ENCODE measurements at regions not wholly inside any gene's neighbourhood (a gene's known extent, or its start where the extent isn't known, plus 50 kb on each side); places are given as distances from the start of the nearest gene placed in this dataset.

GRCh38 chr22:27620367-27621154 lies 181.0 kb downstream of the MN1 start:
- Histone ChIP-seq H3K27ac (ENCODE audit: low read length) (no peak overlapping the region), H3K4me3 (ENCODE audit: low read length in 2 of 2) (no peak overlapping the region)

GRCh38 chr22:27621486-27622070 lies 180.0 kb downstream of the MN1 start:
- H3K27ac ChIP-seq (ENCODE audit: low read length) = no peak overlapping the region
- peaks cover 0 to 2% of the 10 kb centered on the region in 2 donors for H3K27me3 ChIP-seq (ENCODE audit: control insufficient read depth in 1 of 2, insufficient read depth in 2 of 2, low read length in 2 of 2)
- H3K9me3 ChIP-seq (ENCODE audit: control insufficient read depth in 2 of 2, low read length in 2 of 2) = no peaks in the 10 kb centered on the region
- H3K4me3 ChIP-seq (ENCODE audit: low read length in 2 of 2) = no peak overlapping the region
- H3K36me3 ChIP-seq (ENCODE audit: control insufficient read depth in 2 of 2, insufficient read depth in 2 of 2, low read length in 2 of 2) = no peaks in the 10 kb centered on the region
- no peaks in the 10 kb centered on the region for H3K4me1 ChIP-seq (ENCODE audit: control insufficient read depth, insufficient read depth, low read length)
- H3K9ac ChIP-seq (ENCODE audit: low read length in 2 of 2) = no peak overlapping the region

More at GRCh38 chr22:27620367-27621154, 181.0 kb downstream of the MN1 start:
- Histone ChIP-seq H3K4me1 (ENCODE audit: control insufficient read depth, insufficient read depth, low read length) (no peaks in the 10 kb centered on the region), H3K9ac (ENCODE audit: low read length in 2 of 2) (no peak overlapping the region), H3K36me3 (ENCODE audit: control insufficient read depth in 2 of 2, insufficient read depth in 2 of 2, low read length in 2 of 2) (no peaks in the 10 kb centered on the region), H3K9me3 (ENCODE audit: control insufficient read depth in 2 of 2, low read length in 2 of 2) (no peaks in the 10 kb centered on the region), H3K27me3 (ENCODE audit: control insufficient read depth in 1 of 2, insufficient read depth in 2 of 2, low read length in 2 of 2) (peaks cover 0 to 2% of the 10 kb centered on the region in 2 donors)

GRCh38 chr22:27624042-27624441 lies 177.5 kb downstream of the MN1 start:
- no peak overlapping the region for H3K4me3 ChIP-seq (ENCODE audit: low read length in 2 of 2)
- no peaks in the 10 kb centered on the region for H3K9me3 ChIP-seq (ENCODE audit: control insufficient read depth in 2 of 2, low read length in 2 of 2)
- no peak overlapping the region for H3K27ac ChIP-seq (ENCODE audit: low read length)
- H3K4me1 ChIP-seq (ENCODE audit: control insufficient read depth, insufficient read depth, low read length) = no peaks in the 10 kb centered on the region
- H3K27me3 ChIP-seq (ENCODE audit: control insufficient read depth in 1 of 2, insufficient read depth in 2 of 2, low read length in 2 of 2) = peaks cover 0 to 2% of the 10 kb centered on the region in 2 donors
- H3K36me3 ChIP-seq (ENCODE audit: control insufficient read depth in 2 of 2, insufficient read depth in 2 of 2, low read length in 2 of 2) = no peaks in the 10 kb centered on the region
- no peak overlapping the region for H3K9ac ChIP-seq (ENCODE audit: low read length in 2 of 2)

- no peak overlapping the region for H3K9ac ChIP-seq (ENCODE audit: low read length in 2 of 2)
- no peaks in the 10 kb centered on the region for H3K36me3 ChIP-seq (ENCODE audit: control insufficient read depth in 2 of 2, insufficient read depth in 2 of 2, low read length in 2 of 2)
- peaks cover 0 to 2% of the 10 kb centered on the region in 2 donors for H3K27me3 ChIP-seq (ENCODE audit: control insufficient read depth in 1 of 2, insufficient read depth in 2 of 2, low read length in 2 of 2)
- H3K4me1 ChIP-seq (ENCODE audit: control insufficient read depth, insufficient read depth, low read length) = no peaks in the 10 kb centered on the region
- H3K9me3 ChIP-seq (ENCODE audit: control insufficient read depth in 2 of 2, low read length in 2 of 2) = no peaks in the 10 kb centered on the region
- H3K27ac ChIP-seq (ENCODE audit: low read length) = no peak overlapping the region
- H3K4me3 ChIP-seq (ENCODE audit: low read length in 2 of 2) = no peak overlapping the region
These were observed 176.9 kb downstream of the MN1 start for GRCh38 chr22:27624705-27625104.

- H3K4me3 ChIP-seq (ENCODE audit: low read length in 2 of 2) = no peak overlapping the region
- H3K36me3 ChIP-seq (ENCODE audit: control insufficient read depth in 2 of 2, insufficient read depth in 2 of 2, low read length in 2 of 2) = no peaks in the 10 kb centered on the region
- no peaks in the 10 kb centered on the region for H3K4me1 ChIP-seq (ENCODE audit: control insufficient read depth, insufficient read depth, low read length)
- no peak overlapping the region for H3K9ac ChIP-seq (ENCODE audit: low read length in 2 of 2)
- no peaks in the 10 kb centered on the region for H3K27me3 ChIP-seq (ENCODE audit: control insufficient read depth in 1 of 2, insufficient read depth in 2 of 2, low read length in 2 of 2)
- H3K27ac ChIP-seq (ENCODE audit: low read length) = no peak overlapping the region
- no peaks in the 10 kb centered on the region for H3K9me3 ChIP-seq (ENCODE audit: control insufficient read depth in 2 of 2, low read length in 2 of 2)
These were observed 175.5 kb downstream of the MN1 start for GRCh38 chr22:27625769-27626674.

- H3K4me1 ChIP-seq (ENCODE audit: control insufficient read depth, insufficient read depth, low read length) = no peaks in the 10 kb centered on the region
- no peaks in the 10 kb centered on the region for H3K36me3 ChIP-seq (ENCODE audit: control insufficient read depth in 2 of 2, insufficient read depth in 2 of 2, low read length in 2 of 2)
- H3K9me3 ChIP-seq (ENCODE audit: control insufficient read depth in 2 of 2, low read length in 2 of 2) = no peaks in the 10 kb centered on the region
- H3K27ac ChIP-seq (ENCODE audit: low read length) = no peak overlapping the region
- H3K9ac ChIP-seq (ENCODE audit: low read length in 2 of 2) = no peak overlapping the region
- H3K4me3 ChIP-seq (ENCODE audit: low read length in 2 of 2) = no peak overlapping the region
- H3K27me3 ChIP-seq (ENCODE audit: control insufficient read depth in 1 of 2, insufficient read depth in 2 of 2, low read length in 2 of 2) = no peaks in the 10 kb centered on the region
These were observed 174.7 kb downstream of the MN1 start for GRCh38 chr22:27626675-27627443.

GRCh38 chr22:27627444-27627833 lies 174.1 kb downstream of the MN1 start:
- Histone ChIP-seq H3K36me3 (ENCODE audit: control insufficient read depth in 2 of 2, insufficient read depth in 2 of 2, low read length in 2 of 2) (no peaks in the 10 kb centered on the region), H3K9ac (ENCODE audit: low read length in 2 of 2) (no peak overlapping the region), H3K4me3 (ENCODE audit: low read length in 2 of 2) (no peak overlapping the region), H3K9me3 (ENCODE audit: control insufficient read depth in 2 of 2, low read length in 2 of 2) (no peaks in the 10 kb centered on the region), H3K27me3 (ENCODE audit: control insufficient read depth in 1 of 2, insufficient read depth in 2 of 2, low read length in 2 of 2) (no peaks in the 10 kb centered on the region), H3K4me1 (ENCODE audit: control insufficient read depth, insufficient read depth, low read length) (no peaks in the 10 kb centered on the region), H3K27ac (ENCODE audit: low read length) (no peak overlapping the region)

- no peaks in the 10 kb centered on the region for H3K9me3 ChIP-seq (ENCODE audit: control insufficient read depth in 2 of 2, low read length in 2 of 2)
- no peak overlapping the region for H3K9ac ChIP-seq (ENCODE audit: low read length in 2 of 2)
- peaks cover 2% of the 10 kb centered on the region for H3K4me1 ChIP-seq (ENCODE audit: control insufficient read depth, insufficient read depth, low read length)
- no peak overlapping the region for H3K4me3 ChIP-seq (ENCODE audit: low read length in 2 of 2)
- H3K27me3 ChIP-seq (ENCODE audit: control insufficient read depth in 1 of 2, insufficient read depth in 2 of 2, low read length in 2 of 2) = peaks cover 0 to 4% of the 10 kb centered on the region in 2 donors
- no peaks in the 10 kb centered on the region for H3K36me3 ChIP-seq (ENCODE audit: control insufficient read depth in 2 of 2, insufficient read depth in 2 of 2, low read length in 2 of 2)
- H3K27ac ChIP-seq (ENCODE audit: low read length) = no peak overlapping the region
These were observed 173.7 kb downstream of the MN1 start for GRCh38 chr22:27627901-27628300.

- H3K9me3 ChIP-seq (ENCODE audit: control insufficient read depth in 2 of 2, low read length in 2 of 2) = no peaks in the 10 kb centered on the region
- H3K36me3 ChIP-seq (ENCODE audit: control insufficient read depth in 2 of 2, insufficient read depth in 2 of 2, low read length in 2 of 2) = no peaks in the 10 kb centered on the region
- H3K4me3 ChIP-seq (ENCODE audit: low read length in 2 of 2) = no peak overlapping the region
- H3K4me1 ChIP-seq (ENCODE audit: control insufficient read depth, insufficient read depth, low read length) = peaks cover 4% of the 10 kb centered on the region
- no peak overlapping the region for H3K9ac ChIP-seq (ENCODE audit: low read length in 2 of 2)
- peaks cover 0 to 4% of the 10 kb centered on the region in 2 donors for H3K27me3 ChIP-seq (ENCODE audit: control insufficient read depth in 1 of 2, insufficient read depth in 2 of 2, low read length in 2 of 2)
- H3K27ac ChIP-seq (ENCODE audit: low read length) = no peak overlapping the region
These were observed 173.2 kb downstream of the MN1 start for GRCh38 chr22:27628341-27628740.

All from stomach smooth muscle (tissue), 2 donors.